GM21529 (cell line): ENCODE measurements at regions not wholly inside any gene's neighbourhood (a gene's known extent, or its start where the extent isn't known, plus 50 kb on each side); places are given as distances from the start of the nearest gene placed in this dataset.
"Not testable (repeated sequence)": the region's sequence is repeated elsewhere in the genome, so short reads cannot be mapped to it uniquely, and the experiment has no call there.

Experiments
- ATAC-seq: cut with Tn5 transposase; IDR thresholded peaks from one replicate; pipeline ENCODE4 v1.9.1; 2021; ENCODE audit not compliant: unreplicated experiment

DNA sequence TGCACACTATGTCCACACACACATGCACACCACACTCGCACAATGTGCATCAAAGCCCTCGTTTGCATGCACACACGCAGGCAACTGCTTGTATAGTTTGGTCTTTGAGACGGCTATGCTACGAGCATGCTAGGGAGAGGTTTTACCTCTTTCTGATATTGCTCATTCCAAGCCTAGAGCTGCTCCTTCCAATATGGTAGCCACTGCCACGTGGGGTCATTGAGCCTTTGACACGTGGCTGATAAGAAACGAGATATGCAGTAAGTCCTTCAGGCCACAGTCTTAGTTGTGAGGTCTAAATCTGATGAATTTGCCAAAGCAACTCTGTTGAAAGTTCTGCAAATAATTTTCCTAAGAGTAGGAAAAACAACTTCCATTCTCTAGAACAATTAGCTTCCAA is 204.4 kb downstream of the KLF6 start:
- no peak for ATAC-seq

- no peak for ATAC-seq
Observed at GRCh38 chr10:3579845-3580244, 205.2 kb downstream of the KLF6 start.

DNA sequence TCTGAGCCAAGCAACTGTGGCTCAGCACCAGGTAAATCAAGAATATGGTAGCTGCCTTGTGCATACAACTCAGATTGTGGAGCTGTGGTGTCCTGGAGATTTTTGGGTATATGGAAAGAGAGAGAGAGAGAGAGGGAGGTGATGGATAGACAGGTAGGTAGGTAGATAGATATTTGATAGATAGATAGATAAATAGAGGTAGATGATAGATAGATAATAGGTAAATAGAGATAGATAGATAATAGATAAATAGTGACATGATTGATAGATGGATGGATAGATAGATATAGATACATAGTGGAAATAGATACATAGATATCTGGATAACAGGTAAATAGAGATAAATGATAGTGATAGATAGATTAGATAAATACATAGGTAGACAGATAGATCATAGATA is 206.3 kb downstream of the KLF6 start:
- ATAC-seq, result no peak

DNA sequence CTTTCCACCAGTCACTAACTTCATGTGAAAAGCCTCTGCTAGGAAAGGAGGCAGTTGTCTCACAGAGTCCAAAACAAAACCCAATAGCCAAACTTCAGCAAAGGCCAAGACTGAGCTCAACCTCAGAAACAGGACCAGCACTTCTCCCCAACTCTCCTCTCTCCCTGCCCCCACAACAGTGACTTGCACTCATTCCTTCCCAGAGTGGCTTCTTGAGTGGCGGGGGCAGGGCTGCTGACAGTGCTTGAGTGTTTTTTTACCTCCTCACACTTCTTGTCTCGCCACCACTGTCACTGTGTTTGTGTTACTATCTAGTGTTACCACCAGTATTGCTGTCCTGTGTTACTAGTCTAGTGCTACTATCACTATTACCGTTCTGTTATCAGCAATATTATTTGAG is 206.8 kb downstream of the KLF6 start:
- ATAC-seq, result no peak

DNA sequence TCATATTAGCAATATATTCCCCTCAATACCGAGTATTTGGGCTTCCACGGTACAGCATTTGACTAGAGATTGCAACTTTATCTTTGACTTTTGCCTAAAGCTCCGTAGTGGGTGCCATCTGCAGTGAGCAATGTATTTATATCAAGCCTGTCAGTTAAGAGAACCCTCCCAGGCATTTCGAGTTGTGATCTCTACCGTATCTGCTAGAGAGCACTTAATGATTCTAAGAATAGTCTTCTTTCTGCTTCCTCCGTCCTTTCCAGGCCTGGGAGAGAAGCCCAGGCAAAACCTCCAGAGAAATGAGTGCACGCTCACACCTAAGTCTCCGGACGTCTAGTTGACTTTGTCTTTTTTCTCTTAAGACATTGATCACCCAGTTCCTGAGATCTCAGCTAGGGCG is 210.6 kb downstream of the KLF6 start:
- ATAC-seq, result no peak

- ATAC-seq, result no peak
Observed at GRCh38 chr10:3573498-3573897, 211.5 kb downstream of the KLF6 start.

DNA sequence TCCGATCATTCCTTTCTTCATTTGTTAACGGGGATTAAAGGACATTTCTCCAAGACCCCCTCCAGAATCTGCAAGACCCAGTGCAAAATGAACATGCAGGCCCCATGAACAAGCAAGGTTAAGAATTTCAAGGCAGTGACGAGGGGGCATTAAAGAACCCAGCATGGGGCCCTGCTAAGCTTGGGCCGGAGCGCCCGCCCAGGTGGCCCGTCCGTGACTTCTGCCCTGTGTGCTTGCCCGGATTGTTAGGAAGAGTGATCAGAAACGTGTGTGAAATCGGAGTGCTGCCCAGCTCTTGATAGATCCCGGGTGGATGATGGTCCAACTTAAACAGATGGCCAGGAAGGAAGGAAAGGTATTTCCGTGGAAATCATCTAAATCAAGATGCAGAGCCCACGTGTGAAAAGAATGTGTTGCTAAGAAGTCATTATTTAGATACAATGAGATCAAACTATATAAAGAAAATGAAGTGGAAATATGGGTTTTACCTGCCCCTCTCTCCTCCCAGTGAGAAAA is 213.6 kb downstream of the KLF6 start:
- ATAC-seq, result no peak

- no peak for ATAC-seq
Observed at GRCh38 chr10:3570855-3571266, 214.1 kb downstream of the KLF6 start.

GRCh38 chr10:3570131-3570729 is 214.8 kb downstream of the KLF6 start:
- ATAC-seq, result no peak

GRCh38 chr10:3568983-3569382 is 216.0 kb downstream of the KLF6 start:
- ATAC-seq, result no peak

DNA sequence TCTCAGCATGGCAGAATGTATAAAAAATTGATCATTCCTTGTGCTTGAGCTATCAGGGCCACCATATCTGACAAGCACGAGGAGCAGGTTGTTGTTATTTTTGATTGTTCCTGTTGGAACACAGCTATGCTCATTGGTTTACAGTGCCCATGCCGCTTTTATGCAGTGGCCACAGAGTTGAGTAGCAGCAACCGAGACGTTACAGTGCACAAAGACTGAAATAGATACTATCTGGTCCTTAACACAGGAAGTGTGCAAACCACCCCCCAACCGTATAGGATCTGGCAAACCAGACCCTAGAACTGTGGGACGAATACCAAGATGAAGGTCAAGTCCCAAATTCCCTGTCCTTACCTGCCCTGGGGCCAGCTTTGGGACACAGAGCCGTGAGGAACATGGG is 216.6 kb downstream of the KLF6 start:
- no peak for ATAC-seq

DNA sequence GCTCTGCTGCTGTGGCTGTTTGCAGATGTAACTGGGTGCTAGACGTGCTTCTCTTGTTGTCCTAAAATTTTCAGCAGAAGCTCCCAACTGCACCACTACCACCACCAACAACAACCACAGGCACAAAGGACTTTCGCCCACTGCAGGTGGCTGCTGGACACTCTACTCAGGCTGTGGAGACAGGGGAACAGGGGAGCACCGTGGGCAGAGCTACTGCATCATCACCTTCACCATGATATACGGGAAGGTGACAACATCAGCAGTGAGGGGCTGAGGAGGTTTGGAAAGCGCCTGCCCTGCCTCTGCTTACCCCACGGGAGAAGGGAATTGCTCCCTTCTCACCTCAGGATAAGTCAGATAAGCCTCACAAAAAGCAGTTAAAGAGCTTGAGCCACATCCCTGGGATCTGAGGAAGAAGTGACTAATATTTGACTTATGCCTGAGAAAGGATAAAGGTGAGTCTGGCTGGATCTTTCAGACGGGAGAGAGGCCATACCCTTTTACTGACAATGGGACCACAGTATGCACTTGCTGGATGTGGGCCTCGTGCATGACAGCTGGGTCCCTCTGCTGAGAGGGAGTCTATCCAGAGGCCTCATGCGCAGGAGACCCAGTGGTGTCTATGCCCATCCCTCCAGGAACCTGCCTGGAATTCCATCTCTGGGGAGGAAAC is 217.6 kb downstream of the KLF6 start:
- no peak for ATAC-seq

GRCh38 chr10:3566627-3567026 is 218.4 kb downstream of the KLF6 start:
- ATAC-seq, result no peak

- no peak for ATAC-seq
Observed at GRCh38 chr10:3564346-3565002, 220.5 kb downstream of the KLF6 start.

- no peak for ATAC-seq
Observed at GRCh38 chr10:3563298-3563697, 221.7 kb downstream of the KLF6 start.

DNA sequence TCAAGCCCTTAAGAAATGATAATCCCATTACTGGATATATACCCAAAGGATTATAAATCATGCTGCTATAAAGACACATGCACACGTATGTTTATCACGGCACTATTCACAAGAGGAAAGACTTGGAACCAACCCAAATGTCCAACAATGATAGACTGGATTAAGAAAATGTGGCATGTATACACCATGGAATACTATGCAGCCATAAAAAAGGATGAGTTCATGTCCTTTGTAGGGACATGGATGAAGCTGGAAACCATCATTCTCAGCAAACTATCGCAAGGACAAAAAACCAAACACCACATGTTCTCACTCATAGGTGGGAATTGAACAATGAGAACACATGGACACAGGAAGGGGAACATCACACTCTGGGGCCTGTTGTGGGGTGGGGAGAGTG is 224.4 kb downstream of the KLF6 start:
- not testable (repeated sequence) for ATAC-seq

GRCh38 chr10:3559527-3559926 is 225.5 kb downstream of the KLF6 start:
- no peak for ATAC-seq

DNA sequence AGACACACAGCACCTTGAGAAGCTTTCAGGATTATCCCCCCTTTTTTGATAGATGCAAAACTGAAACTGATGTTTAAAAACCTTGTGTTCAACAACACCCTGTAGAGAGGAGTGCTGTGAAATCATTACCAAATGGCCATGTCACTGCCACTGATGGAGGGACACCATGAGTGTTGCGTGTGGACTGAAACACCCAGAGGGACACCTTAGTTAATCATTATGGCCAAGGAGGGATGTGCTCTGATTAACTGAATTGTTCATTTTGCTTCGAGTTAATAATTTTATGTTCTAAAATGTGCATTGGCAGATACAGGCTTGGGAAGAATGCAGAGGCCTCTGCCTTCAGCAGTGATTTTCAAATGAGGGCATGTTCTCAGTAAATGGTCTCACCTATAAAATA is 226.0 kb downstream of the KLF6 start:
- no peak for ATAC-seq

- not testable (repeated sequence) for ATAC-seq
Observed at GRCh38 chr10:3556191-3557017, 228.6 kb downstream of the KLF6 start.

DNA sequence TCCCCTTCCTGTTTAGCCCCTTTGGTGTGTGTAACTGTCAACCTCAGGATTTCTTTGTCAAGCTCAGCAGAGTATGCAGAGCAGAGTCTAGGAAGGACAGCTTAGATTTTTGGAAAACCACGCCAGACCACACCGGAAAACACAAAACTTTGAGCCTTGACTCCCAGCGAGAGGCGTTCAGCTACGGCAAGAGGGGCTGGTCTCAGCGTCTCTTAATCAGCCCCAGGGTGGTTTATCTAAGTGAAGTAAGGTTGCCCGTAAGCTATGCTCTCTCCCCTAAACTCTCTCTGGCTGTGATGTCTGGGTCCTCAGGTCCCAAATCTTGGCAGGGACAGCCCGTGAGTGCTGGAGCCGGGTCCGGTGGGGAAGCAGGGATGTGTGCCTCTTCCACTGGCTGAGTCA is 230.9 kb downstream of the KLF6 start:
- no peak for ATAC-seq

GRCh38 chr10:3552281-3552680 is 232.7 kb downstream of the KLF6 start:
- ATAC-seq, result no peak
